ENCODE measurements at regions not wholly inside any gene's neighbourhood (a gene's known extent, or its start where the extent isn't known, plus 50 kb on each side); places are given as distances from the start of the nearest gene placed in this dataset.
"Not testable (repeated sequence)": the region's sequence is repeated elsewhere in the genome, so short reads cannot be mapped to it uniquely, and the experiment has no call there.

DNA sequence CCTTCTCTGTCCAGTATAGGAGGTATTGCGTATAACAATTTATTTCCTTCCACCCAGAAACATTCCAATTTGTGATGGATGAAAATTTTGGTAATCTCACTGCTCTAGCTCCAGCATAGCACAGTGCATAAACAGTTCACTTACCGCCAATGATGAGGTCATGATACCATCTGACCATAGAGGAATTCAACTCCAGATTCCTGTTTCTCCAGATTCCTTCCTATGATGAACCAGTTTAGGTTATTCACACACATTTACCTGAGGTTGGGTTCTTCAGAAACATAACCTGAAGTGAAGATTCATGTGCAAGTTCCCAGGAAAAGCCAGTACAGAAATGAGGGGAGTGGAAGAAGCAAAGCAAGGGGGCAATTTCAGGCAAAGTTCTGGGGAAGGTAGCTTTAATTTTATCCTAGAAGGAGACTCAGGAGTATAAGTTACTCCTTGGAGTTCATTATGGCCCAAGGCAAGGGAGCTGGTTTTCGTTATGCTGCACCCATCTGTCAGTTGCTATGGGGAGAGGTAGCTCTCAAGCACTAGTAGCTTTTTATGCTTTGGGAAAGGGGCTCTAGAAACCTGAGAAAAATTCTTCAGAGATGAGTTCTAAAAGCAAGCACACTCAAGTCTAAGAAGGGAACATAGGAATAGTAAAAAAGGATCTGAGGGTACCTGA, 121.6 kb downstream of the CASP12 start:
- peak; percentile 11 for DNase-seq (ENCODE audit: low spot score)

DNA sequence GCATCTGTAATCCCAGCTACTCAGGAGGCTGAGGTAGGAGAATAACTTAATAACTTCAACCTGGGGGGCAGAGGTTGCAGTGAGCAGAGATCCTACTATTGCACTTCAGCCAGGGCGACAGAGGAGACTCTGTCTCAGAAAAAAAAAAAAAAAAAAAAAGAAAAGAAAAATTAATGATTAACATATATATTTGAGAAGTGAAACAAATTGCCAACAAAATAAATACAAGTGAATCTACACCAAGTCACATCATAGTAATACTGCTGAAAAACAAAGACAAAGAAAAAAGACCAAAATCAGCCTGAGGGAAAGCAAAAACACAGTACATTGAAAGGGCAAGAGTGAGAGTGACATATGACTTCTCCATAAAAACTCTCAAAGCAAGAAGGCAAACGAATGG, 123.7 kb downstream of the CASP12 start:
- DNase-seq (ENCODE audit: low spot score): no peak

DNA sequence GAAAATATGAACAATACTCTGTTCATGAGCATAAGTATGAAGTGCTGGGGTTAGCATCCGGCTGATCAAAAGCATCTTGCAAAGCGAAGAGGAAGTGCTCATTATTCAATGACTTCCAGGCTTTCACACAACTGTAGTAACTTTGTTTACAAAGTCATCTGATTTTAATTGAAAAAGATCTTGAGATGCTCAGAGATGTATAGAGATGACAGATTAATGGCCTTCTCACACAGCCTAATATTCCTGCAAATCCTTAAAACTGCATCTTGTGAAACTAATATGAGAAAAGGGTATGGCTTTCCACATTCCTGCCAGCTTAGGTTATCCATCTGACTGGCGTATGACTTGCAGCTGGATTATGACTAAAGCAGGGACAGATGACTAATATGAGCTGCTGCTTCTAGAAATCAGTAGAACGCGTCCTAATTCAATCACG, 125.4 kb downstream of the CASP12 start:
- peak; percentile 70 for DNase-seq (ENCODE audit: low spot score)

DNA sequence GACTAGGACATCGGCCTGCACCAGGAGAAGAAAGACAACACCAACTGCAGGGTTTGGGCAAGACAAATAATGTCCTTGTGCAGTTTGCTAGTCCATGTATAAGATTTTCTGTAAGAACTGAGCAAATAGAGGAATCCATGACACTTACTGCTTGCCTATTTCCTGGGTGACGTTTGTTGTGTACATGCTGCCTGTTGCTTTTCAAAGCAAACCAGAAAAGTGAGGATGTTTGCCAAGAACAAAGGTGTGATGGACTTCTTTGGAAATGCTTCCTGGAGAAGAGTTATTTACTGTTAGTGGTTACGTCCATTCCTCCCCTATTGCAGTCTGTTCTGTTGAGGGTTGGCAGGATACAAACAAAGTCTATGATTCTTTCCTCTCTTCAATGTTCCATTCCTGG, 126.5 kb downstream of the CASP12 start:
- no peak for DNase-seq (ENCODE audit: low spot score)

DNA sequence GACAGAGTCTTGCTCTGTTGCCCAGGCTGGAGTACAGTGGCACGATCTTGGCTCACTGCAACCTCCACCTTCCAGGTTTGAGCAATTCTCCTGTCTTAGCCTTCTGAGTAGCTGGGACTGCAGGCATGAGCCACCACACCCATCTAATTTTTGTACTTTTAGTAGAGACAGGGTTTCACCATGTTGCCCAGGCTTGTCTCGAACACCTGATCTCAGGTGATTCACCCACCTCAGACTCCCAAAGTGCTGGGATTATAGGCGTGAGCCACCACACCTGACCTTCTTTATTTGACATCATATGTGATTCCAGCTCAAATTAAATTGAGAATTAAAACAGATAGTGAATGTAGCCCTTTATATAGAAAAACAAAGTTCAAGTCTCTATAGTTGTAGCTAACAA, 127.2 kb downstream of the CASP12 start:
- not testable (repeated sequence) for DNase-seq (ENCODE audit: low spot score)

DNA sequence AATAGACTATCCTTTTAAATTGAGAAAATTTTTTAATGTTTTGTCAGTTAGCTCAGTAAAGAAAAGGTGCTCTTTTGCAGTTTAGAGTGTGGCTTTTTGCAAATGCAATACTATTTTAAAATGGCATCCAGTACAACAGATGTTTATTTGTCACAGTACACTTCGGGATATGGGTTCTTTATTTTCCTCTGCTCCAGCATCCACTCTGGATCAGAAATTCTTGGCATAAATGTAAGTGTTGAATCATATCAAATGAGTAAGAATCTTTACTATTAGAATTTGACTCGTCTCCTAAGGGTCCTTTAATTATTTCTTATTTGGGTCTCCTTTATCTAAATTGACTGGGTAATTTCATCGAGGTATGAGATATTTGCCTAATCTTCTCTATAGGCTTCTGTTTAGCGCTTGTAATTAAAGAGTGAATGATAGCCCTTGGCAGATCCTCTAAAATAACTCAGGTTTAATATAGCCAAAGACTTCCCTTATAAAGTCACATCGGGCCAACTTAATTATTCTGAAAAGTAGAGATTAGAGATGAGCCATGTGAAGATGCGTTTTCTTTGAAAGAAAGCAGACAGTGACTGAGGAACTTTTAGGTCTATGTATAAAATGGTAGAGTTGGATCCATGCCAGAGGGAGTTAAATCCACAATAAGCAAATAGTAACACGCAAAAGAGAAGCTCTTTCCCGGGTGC, 132.7 kb downstream of the CASP12 start:
- no peak for DNase-seq (ENCODE audit: low spot score)

DNA sequence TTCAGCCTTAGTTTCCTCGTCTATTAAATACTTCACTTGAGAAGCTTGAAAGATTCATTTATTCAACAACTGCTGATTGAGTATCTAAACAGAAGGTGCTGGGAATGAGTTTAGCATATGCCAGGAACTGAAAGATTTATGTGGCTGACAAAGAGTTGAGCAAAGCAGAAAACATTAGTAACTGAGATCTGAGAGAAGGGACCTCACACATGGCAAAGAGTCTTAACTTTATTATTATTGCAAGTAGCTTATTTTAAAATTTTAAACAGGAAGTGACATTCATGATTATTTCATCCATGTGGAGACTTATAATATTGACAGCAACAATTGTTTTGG, 133.6 kb downstream of the CASP12 start:
- no peak for DNase-seq (ENCODE audit: low spot score)

DNA sequence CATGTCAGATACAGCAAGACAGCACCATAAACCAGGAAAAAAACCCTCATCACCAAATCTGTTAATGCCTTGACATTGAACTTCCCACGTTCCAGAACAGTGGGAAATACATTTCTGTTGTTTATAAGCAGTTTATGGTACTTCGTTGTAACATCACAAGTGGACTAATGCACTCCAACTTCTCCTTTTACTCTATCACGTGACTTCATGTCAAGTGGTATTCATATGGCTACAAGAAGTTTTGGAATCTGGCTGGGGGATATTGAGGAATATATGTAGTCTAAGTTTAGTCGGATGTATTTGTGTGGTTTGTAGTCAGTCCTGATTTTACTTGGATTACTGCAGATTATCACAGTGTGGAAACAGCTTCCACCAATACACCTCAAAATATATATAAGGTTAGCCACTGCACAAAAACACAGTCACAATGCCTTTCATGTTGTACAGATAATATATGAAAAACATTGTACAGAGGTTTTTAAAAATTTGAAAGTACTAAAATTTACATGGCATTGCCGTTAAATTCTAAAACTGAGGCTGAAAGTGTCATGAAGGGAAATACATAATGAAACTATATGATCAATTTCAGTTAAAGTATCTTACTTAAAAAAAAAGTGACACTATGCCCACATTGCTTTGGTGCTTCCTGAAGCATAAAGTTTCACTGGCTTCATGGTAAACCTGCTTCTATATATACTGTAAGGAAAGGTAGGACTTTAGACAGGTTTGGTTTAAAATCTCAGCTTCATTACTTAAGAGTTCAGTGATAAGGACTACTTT, 134.1 kb downstream of the CASP12 start:
- DNase-seq (ENCODE audit: low spot score): no peak

DNA sequence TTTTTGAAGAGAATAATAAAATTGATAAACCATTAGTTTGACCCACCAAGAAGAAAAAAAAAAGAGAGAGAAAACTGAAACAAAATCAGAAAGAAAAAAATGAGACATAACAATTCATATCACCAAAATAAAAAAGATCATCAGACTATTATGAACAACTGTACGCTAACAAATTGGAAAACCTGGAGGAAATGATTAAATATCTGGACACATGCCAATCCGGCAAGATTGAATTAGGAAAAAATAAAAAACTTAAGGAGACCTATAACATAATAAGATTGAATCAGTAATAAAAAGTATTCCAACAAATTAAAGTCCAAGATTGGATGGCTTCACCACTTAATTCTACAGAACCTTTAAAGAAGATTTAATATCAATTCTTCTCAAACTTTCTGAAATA, 136.7 kb downstream of the CASP12 start:
- DNase-seq (ENCODE audit: low spot score): no peak

DNA sequence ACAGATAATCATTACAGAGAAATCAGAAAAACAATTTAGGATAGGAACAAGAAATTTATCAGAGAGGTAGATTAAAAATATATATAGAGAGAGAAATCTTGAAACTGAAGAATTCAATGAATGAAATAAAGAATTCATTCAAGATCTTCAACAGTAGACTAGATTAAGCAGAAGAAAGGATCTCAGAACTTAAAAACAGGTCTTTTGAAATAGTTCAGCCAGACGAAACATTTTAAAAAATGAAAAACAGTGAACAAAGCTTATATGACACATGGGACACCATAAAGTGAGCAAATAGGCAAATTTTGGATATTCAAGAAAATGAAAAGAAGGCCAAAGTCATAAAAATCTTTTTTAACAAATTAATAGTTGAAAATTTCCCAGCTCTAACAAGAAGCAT, 138.8 kb downstream of the CASP12 start:
- no peak for DNase-seq (ENCODE audit: low spot score)

DNA sequence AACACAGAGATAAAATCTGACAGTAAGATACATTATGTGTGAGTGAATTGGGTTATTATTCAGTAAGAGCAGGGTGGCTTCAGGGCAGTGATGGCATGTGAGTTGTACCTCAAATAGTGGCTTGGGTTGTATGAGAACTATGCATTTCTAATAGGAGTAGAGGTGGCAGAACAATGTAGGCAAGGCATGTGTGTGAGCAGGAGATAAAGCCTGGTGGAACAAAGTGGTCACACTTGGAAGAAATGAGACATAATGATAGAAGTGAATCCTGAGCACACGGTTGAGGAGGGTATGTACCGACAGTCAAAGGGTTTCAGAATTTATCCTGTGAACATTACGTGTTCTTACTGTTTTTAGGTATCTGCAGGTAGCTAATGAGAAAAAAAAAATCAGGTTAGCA, 159.3 kb downstream of the CASP12 start:
- no peak for DNase-seq (ENCODE audit: low spot score)

DNA sequence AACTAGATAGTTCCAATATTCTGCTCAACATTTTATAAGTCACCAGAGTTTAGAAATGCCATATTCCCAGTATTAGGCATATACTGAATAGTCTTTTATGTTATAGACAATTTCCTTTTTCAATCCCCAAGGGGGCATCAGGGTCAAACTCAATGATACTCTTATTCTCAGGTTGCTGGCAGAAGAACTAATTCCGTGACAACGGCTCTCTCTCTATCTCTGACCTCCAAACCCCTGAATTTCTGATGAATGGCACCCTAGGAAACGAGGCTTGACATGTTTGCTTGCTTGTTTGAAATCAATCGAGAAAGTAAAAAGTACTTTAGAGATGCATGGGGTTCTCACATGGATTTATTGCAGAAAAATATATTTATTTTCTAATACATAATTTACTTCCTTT, 160.1 kb downstream of the CASP12 start:
- no peak for DNase-seq (ENCODE audit: low spot score)

DNA sequence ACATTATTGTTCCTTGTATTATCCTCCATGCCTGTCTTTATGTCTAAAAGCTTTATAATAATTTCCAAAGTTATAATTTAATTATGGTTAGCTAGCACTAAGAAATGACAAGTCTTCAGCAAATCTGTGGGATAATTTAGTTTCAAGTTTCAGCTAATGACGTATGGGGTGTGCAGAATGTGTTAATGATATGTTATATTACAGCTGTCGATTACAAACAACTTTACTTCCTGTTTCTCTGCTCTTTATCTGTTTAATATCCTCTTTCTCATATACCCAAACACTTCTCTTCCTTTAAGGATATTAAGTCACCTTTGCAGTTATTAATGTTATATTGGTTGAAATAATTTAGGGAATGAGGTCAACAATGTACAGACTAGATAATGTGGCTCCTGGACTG, 161.8 kb downstream of the CASP12 start:
- no peak for DNase-seq (ENCODE audit: low spot score)

DNA sequence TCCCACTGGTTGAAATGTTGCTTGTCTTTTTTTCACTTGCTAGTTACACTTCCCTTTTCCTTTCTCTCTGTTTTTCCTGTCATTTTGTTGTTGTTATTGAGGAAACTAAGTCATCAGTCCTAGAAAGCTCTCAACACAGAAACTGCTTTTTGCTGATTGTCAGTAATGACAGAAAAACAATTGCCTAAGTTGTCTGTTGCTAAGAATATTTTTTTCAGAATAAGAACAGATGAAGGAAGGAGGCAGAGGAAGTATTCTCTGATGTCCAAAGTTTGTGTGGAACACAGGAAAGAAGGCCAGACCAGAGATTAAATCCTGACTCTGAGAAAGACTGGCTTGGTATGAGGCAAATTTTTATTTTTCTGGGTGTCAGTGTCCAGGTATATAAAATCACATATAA, 163.3 kb downstream of the CASP12 start:
- no peak for DNase-seq (ENCODE audit: low spot score)

DNA sequence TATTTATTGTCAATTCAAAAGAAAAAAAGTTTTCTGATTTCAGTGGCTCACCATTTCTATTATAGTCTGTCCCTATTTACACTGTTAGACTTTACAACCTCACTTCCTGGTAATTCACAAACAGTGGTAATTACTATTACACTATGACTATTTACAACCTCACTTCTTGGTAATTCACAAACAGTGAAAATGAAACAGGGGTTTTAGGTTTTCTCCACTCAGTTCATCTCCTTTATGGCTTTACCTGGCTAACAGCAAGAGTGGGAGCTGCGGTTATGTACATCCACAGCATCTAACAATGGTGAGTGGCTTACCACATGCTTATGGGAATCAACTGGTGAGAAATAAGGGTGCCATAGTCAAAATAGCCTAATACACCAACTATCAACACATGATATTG, 166.4 kb downstream of the CASP12 start:
- DNase-seq (ENCODE audit: low spot score): no peak

DNA sequence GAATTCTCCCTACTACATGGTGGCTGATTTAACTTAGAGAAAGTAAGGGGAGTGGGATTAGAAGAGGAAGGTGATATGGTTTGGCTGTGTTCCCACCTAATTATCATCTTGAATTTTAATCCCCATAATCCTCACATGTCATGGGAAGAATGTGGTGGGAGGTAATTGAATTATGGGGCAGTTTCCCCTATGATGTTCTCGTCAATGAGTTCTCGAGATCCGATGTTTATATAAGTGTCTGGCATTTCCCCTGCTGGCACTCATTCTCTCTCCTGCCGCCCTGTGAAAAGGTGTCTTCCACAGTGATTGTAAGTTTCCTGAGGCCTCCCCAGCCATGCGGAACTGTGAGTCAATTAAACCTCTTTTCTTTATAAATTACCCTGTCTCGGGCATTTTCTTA, 169.3 kb downstream of the CASP12 start:
- DNase-seq (ENCODE audit: low spot score): no peak

DNA sequence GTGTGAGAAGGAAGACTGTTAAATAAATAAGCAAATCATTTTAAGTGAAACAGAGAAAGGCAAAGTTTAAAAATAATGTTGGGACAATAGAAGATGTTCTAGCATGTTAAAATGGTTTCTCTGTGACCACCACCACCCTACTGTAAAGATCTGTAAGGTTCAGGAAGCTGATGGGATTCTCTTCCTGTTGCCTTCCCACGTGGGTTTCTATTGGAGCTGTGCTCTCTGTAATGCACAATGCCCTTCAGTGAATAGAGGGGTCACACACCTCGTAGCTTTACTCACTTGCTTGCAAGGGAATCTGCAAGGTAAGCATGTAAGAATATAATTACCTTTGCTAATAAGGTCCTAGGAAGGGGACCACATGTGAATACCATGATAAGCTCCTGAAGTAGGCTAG, 170.5 kb downstream of the CASP12 start:
- DNase-seq (ENCODE audit: low spot score): no peak

DNA sequence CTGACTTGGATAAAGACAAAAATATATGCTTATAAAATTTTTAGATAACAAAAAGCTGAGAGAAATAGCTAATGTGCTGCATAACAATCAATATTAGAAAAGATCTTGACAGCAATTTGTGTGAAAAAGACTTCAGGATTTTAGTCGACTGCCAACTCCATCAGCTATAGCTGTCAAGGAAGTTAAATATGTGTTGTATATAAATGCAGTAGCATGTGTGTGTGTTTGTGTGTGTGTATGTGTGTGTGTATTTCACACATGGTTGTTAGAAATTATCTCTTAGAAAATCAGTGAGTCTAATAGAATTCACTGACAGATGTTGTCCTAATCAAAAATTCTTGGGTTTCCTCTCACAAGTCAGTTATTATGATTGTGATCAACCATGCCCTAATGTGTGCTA, 171.2 kb downstream of the CASP12 start:
- no peak for DNase-seq (ENCODE audit: low spot score)

DNA sequence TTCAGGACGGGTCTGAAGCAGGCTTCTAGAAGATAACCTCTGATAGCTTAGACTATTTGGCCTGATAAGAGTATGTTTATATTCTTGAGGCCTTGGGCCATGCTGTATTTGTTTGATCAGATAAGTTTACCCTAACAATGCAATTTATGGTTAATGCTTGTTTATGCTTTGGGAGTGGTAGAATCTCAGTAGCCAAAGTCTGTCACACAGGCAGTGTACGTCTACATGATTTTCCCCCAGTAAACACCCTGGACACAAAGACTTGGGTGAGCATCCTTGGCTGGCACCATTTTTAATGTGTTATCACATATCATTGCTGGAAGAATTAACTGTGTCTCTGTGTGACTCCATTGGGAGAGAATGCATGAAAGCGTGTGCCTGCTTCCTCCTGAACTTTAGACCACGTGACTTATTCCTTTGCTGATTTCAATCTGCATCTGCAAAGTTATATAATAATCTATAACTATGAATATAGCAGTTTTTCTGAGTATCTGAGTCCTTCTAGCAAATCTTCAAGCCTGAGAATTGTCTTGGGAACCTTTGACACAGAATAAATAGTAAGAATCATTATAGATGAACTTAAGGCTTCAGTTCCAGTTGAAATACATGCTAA, 172.4 kb downstream of the CASP12 start:
- no peak for DNase-seq (ENCODE audit: low spot score)

DNA sequence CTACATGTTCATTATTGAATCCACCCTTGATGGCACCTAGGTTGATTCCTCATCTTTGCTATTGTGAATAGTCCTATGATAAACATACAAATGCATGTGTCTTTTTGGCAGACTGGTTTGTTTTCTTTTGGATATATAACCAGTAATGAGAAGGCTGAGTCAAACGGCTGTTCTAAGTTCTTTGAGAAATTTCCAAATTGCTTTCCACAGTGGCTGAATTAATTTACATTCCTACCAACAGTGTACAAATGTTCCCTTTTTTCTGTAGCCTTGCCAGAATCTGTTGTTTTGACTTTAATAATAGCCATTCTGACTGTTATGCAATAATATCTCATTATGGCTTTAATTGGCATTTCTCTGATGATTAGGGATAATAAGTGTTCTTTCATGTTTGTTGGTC, 184.9 kb downstream of the CASP12 start:
- DNase-seq (ENCODE audit: low spot score): no peak

DNA sequence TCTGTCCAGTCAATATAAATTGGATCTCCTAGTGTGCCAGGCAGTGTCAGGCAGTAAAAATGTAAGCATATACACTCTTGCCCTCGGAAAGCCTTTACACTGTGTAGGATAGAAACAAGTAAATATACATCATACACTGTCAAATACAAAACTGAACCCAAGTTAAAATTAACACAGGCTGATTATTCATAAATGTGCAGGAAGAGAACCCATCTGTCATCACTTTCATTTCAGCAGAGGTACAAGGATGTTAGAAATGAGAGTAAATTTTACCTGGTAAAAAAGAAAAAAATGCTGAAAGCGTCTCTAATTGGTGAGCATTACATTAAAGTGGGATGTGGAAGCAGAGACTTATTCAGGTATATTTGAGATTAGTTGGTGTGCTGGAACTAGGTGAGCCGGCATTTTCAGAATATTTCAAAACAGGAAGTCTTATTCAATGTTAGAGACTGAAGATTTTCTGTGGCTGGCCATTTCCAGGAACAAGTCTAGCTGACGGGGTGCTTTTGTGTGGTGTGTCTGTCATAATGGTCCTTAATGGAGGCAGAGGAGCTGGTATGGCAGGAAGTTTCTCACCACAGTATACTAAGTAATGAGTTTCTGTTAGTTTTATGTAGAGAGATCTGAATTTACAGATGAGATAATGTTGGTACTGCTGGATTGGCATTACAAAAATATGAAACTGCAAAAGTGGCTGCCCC, 192.6 kb downstream of the CASP12 start:
- DNase-seq (ENCODE audit: low spot score): no peak

DNA sequence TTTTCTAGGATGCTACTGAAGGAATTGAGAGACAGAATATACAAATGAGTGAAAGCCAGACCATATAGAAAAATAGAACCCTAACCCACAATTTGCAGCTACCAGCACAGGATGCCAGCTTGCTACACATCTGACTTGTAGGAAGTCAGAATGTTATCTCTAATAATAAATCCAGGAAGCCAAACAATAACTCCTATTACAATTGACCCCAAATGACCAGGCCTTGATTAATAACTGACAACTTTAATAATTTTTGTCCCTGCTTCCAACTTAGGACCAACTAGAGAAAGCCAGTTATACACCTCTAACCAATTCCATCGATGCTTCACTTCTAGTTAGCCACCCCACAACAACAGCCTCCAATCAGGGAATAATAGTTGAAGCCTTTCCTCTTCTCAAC, 193.4 kb downstream of the CASP12 start:
- DNase-seq (ENCODE audit: low spot score): no peak
